LHCN-M2 (cell line): ENCODE measurements at regions not wholly inside any gene's neighbourhood (a gene's known extent, or its start where the extent isn't known, plus 50 kb on each side); places are given as distances from the start of the nearest gene placed in this dataset.

ENCODE experiments used
- DNase-seq: peaks from one replicate; pipeline ENCODE4 v3.0.0-alpha.2; 2012; ENCODE audit warnings: low read depth

GRCh38 chr5:62017092-62017491, 288.9 kb upstream of the KIF2A start:
- no peak for DNase-seq

GRCh38 chr5:62029303-62029702, 276.7 kb upstream of the KIF2A start:
- DNase-seq, result peak; percentile 66

- DNase-seq, result no peak
These were observed 275.7 kb upstream of the KIF2A start for GRCh38 chr5:62030326-62030725.

- no peak for DNase-seq
These were observed 268.0 kb upstream of the KIF2A start for GRCh38 chr5:62038024-62038423.

GRCh38 chr5:62041156-62041756, 264.8 kb upstream of the KIF2A start:
- no peak for DNase-seq

GRCh38 chr5:62042007-62042406, 264.0 kb upstream of the KIF2A start:
- no peak for DNase-seq

GRCh38 chr5:62043289-62044280, 262.4 kb upstream of the KIF2A start:
- DNase-seq, result no peak

GRCh38 chr5:62044989-62045388, 261.0 kb upstream of the KIF2A start:
- no peak for DNase-seq

GRCh38 chr5:62046191-62046590, 259.8 kb upstream of the KIF2A start:
- DNase-seq, result no peak

GRCh38 chr5:62051747-62052146, 254.3 kb upstream of the KIF2A start:
- no peak for DNase-seq

GRCh38 chr5:62059960-62060359, 246.0 kb upstream of the KIF2A start:
- no peak for DNase-seq

GRCh38 chr5:62065050-62065449, 241.0 kb upstream of the KIF2A start:
- peak; percentile 10 for DNase-seq

- DNase-seq, result no peak
These were observed 239.2 kb upstream of the KIF2A start for GRCh38 chr5:62066761-62067277.

- no peak for DNase-seq
These were observed 237.5 kb upstream of the KIF2A start for GRCh38 chr5:62068554-62068953.

GRCh38 chr5:62077387-62077786, 228.6 kb upstream of the KIF2A start:
- no peak for DNase-seq

- DNase-seq, result no peak
These were observed 228.0 kb upstream of the KIF2A start for GRCh38 chr5:62077823-62078550.

GRCh38 chr5:62082370-62082801, 223.6 kb upstream of the KIF2A start:
- DNase-seq, result peak; percentile 77

- DNase-seq, result no peak
These were observed 222.8 kb upstream of the KIF2A start for GRCh38 chr5:62083247-62083646.

- DNase-seq, result no peak
These were observed 222.3 kb upstream of the KIF2A start for GRCh38 chr5:62083661-62084060.

- no peak for DNase-seq
These were observed 221.6 kb upstream of the KIF2A start for GRCh38 chr5:62084391-62084790.

- no peak for DNase-seq
These were observed 215.1 kb upstream of the KIF2A start for GRCh38 chr5:62090953-62091352.

GRCh38 chr5:62093411-62093810, 212.6 kb upstream of the KIF2A start:
- no peak for DNase-seq
